ENCODE measurements at regions not wholly inside any gene's neighbourhood (a gene's known extent, or its start where the extent isn't known, plus 50 kb on each side); places are given as distances from the start of the nearest gene placed in this dataset.

DNA sequence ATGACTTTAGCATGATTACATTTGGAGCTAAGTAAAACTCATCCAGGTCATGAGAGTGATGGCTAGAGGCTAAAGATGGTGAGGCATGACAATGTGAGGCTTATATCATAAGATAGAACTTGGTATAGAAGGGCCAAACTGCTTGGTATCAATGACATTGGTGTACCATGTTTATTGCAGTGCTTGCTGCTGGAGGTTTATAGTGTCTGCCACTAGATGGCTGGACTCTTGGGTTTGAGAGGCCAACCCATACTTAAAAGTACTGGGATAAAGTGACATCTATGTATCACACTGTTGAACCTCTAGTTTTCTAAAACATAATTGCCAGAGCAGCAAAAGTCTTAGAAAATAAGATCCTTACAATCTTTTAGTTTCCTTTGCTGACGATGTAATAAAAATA, 83.0 kb upstream of the TACR3 start:
- no peaks in the 10 kb centered on the region for H3K79me2 ChIP-seq (ENCODE audit: control insufficient read depth, insufficient read depth, low read length)
- Mint-ChIP-seq H3K27ac (no peak overlapping the region), H3K4me1 (no peaks in the 10 kb centered on the region), H3K4me3 (no peak overlapping the region), H3K27me3 (no peaks in the 10 kb centered on the region), H3K9me3 (ENCODE audit: insufficient read depth) (no peaks in the 10 kb centered on the region)
- no CpG with 5 or more reads among the region's 1 CpG for WGBS (ENCODE audit: insufficient coverage)
- POLR2A ChIA-PET = no interaction called here
- no peak for DNase-seq
- no peaks in the 10 kb centered on the region for H3K36me3 ChIP-seq (replicated peaks in 1 of 2; ENCODE audit: control extremely low read depth in 1 of 2, control insufficient read depth in 1 of 2, extremely low read depth in 1 of 2, insufficient read depth in 2 of 2, low read length in 1 of 2)
- H3K9ac ChIP-seq (ENCODE audit: low read length) = no peak overlapping the region
- intact Hi-C loops (cut with micrococcal nuclease) = no loop called here
- CTCF ChIA-PET = no interaction called here
- H4K20me1 ChIP-seq (ENCODE audit: control insufficient read depth, insufficient read depth, low read length, poor library complexity, severe bottlenecking) = no peaks in the 10 kb centered on the region
- no peak overlapping the region for H3K27ac ChIP-seq (ENCODE audit: low read length in 2 of 2)
- H3K4me1 ChIP-seq (ENCODE audit: control insufficient read depth in 2 of 2, insufficient read depth in 2 of 2, low read length in 2 of 2) = no peaks in the 10 kb centered on the region
- H3K9me3 ChIP-seq (ENCODE audit: control extremely low read depth in 1 of 3, control insufficient read depth in 2 of 3, insufficient read depth in 1 of 3, low read length in 2 of 3) = peaks cover 0 to 2% (median 0%) of the 10 kb centered on the region in 3 donors
- H3K4me3 ChIP-seq (ENCODE audit: control extremely low read depth in 1 of 5, extremely low read depth in 1 of 5, insufficient read depth in 1 of 5, low read depth in 2 of 5, low read length in 4 of 5) = no peak overlapping the region
- H3K27me3 ChIP-seq (replicated peaks in 1 of 4; ENCODE audit: control extremely low read depth in 1 of 4, control insufficient read depth in 3 of 4, insufficient read depth in 4 of 4, low read length in 3 of 4) = no peaks in the 10 kb centered on the region
- no peak overlapping the region for H2AFZ ChIP-seq (ENCODE audit: insufficient read depth, low read depth, low read length, poor library complexity, severe bottlenecking)
- ATAC-seq (ENCODE audit: low read depth) = no peak
- H3K4me2 ChIP-seq (replicated peaks; ENCODE audit: low read depth, low read length, poor library complexity, severe bottlenecking) = no peak overlapping the region
- TF ChIP-seq EZH2 (IDR thresholded peaks at IDR 0.05; ENCODE audit: borderline replicate concordance, insufficient read depth, low read depth, low read length, poor library complexity, severe bottlenecking) = no peak
- TF ChIP-seq, protein P1, sequence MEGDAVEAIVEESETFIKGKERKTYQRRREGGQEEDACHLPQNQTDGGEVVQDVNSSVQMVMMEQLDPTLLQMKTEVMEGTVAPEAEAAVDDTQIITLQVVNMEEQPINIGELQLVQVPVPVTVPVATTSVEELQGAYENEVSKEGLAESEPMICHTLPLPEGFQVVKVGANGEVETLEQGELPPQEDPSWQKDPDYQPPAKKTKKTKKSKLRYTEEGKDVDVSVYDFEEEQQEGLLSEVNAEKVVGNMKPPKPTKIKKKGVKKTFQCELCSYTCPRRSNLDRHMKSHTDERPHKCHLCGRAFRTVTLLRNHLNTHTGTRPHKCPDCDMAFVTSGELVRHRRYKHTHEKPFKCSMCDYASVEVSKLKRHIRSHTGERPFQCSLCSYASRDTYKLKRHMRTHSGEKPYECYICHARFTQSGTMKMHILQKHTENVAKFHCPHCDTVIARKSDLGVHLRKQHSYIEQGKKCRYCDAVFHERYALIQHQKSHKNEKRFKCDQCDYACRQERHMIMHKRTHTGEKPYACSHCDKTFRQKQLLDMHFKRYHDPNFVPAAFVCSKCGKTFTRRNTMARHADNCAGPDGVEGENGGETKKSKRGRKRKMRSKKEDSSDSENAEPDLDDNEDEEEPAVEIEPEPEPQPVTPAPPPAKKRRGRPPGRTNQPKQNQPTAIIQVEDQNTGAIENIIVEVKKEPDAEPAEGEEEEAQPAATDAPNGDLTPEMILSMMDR (IDR thresholded peaks at IDR 0.05) = no peak

DNA sequence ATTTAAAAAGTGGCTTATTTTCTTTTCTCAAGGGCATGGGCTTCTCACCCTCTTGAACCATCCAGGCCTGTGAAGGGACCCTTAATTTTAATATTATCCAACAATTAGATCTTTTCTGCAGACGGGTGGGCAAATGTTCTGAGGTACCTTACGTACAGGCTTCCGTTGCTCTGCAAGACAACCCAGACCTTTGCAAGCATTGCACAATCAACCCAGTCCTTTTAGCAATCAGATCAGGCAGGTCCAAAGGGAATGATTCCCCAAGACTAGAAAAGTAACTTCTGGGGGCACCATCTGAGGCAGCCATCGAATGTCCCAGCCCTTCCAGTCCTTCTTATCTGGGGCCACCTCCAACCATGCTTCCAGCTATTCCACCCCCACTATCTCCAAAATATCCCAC, 67.3 kb upstream of the TACR3 start:
- no peak for DNase-seq
- WGBS (ENCODE audit: insufficient coverage) = 96% methylated on average over 4 of the region's 4 CpGs

More for the DNA sequence above, 67.3 kb upstream of the TACR3 start:
- Histone ChIP-seq H3K27me3 (replicated peaks in 1 of 4; ENCODE audit: control extremely low read depth in 1 of 4, control insufficient read depth in 3 of 4, insufficient read depth in 4 of 4, low read length in 3 of 4) (no peaks in the 10 kb centered on the region), H3K79me2 (ENCODE audit: control insufficient read depth, insufficient read depth, low read length) (no peaks in the 10 kb centered on the region), H3K4me2 (replicated peaks; ENCODE audit: low read depth, low read length, poor library complexity, severe bottlenecking) (no peak overlapping the region), H3K27ac (ENCODE audit: low read length in 2 of 2) (no peak overlapping the region), H2AFZ (ENCODE audit: insufficient read depth, low read depth, low read length, poor library complexity, severe bottlenecking) (no peak overlapping the region), H4K20me1 (ENCODE audit: control insufficient read depth, insufficient read depth, low read length, poor library complexity, severe bottlenecking) (no peaks in the 10 kb centered on the region), H3K9ac (ENCODE audit: low read length) (no peak overlapping the region), H3K4me3 (ENCODE audit: control extremely low read depth in 1 of 5, extremely low read depth in 1 of 5, insufficient read depth in 1 of 5, low read depth in 2 of 5, low read length in 4 of 5) (no peak overlapping the region), H3K36me3 (replicated peaks in 1 of 2; ENCODE audit: control extremely low read depth in 1 of 2, control insufficient read depth in 1 of 2, extremely low read depth in 1 of 2, insufficient read depth in 2 of 2, low read length in 1 of 2) (no peaks in the 10 kb centered on the region), H3K4me1 (ENCODE audit: control insufficient read depth in 2 of 2, insufficient read depth in 2 of 2, low read length in 2 of 2) (no peaks in the 10 kb centered on the region), H3K9me3 (ENCODE audit: control extremely low read depth in 1 of 3, control insufficient read depth in 2 of 3, insufficient read depth in 1 of 3, low read length in 2 of 3) (peaks cover 0 to 3% (median 2%) of the 10 kb centered on the region in 3 donors)
- TF ChIP-seq, protein P1 (IDR thresholded peaks at IDR 0.05) = no peak
- TF ChIP-seq EZH2 (IDR thresholded peaks at IDR 0.05; ENCODE audit: borderline replicate concordance, insufficient read depth, low read depth, low read length, poor library complexity, severe bottlenecking) = no peak
- ATAC-seq (ENCODE audit: low read depth) = no peak
- Mint-ChIP-seq H3K9me3 (ENCODE audit: insufficient read depth) (peaks cover 3% of the 10 kb centered on the region), H3K4me1 (no peaks in the 10 kb centered on the region), H3K4me3 (no peak overlapping the region), H3K27ac (no peak overlapping the region), H3K27me3 (no peaks in the 10 kb centered on the region)
- CTCF ChIA-PET = no interaction called here
- POLR2A ChIA-PET = no interaction called here
- intact Hi-C loops (cut with micrococcal nuclease) = no loop called here

All from B cell (primary cell).